Lower leg skin (tissue), 3 donors: ENCODE measurements at regions not wholly inside any gene's neighbourhood (a gene's known extent, or its start where the extent isn't known, plus 50 kb on each side); places are given as distances from the start of the nearest gene placed in this dataset.

Experiments used
- CTCF ChIP-seq, 3 donors: fragments of 450-650 bp; IDR thresholded peaks; one replicate each; pipeline ENCODE4 v1.5.1; 2016; ENCODE audit warnings: antibody characterized with exemption in 3 of 3, mild to moderate bottlenecking in 3 of 3, moderate library complexity in 2 of 3
- POLR2A ChIP-seq, 2 donors: fragments of 450-650 bp; IDR thresholded peaks; one replicate each; pipeline ENCODE4 v1.6.1; 2016 to 2017; ENCODE audit warnings: antibody characterized with exemption in 2 of 2, mild to moderate bottlenecking in 1 of 2, moderate library complexity in 1 of 2

- TF ChIP-seq CTCF (IDR thresholded peaks at IDR 0.05), result no peak
- no peak for TF ChIP-seq POLR2A (IDR thresholded peaks at IDR 0.05)
These were observed 51.7 kb upstream of the RTL6 start for GRCh38 chr22:44549701-44550100.
